Ishikawa (cell line): ENCODE measurements at regions not wholly inside any gene's neighbourhood (a gene's known extent, or its start where the extent isn't known, plus 50 kb on each side); places are given as distances from the start of the nearest gene placed in this dataset.

Experiments
- CEBPB ChIP-seq: IDR thresholded peaks from 2 replicates; pipeline ENCODE4 v1.6.1; 2012
- CREB1 ChIP-seq: IDR thresholded peaks from 2 replicates; pipeline ENCODE4 v1.6.1; 2012; ENCODE audit warnings: low read depth
- EGR1 ChIP-seq: IDR thresholded peaks from 2 replicates; pipeline ENCODE4 v1.6.1; 2012
- EP300 ChIP-seq: IDR thresholded peaks from 2 replicates; pipeline ENCODE4 v1.6.1; 2012; ENCODE audit warnings: borderline replicate concordance
- FOXM1 ChIP-seq: IDR thresholded peaks from 2 replicates; pipeline ENCODE4 v1.6.1; 2012; ENCODE audit warnings: low read depth, borderline replicate concordance
- NFIC ChIP-seq: IDR thresholded peaks from 2 replicates; pipeline ENCODE4 v1.6.1; 2012
- RAD21 ChIP-seq: IDR thresholded peaks from 2 replicates; pipeline ENCODE4 v1.6.1; 2012; ENCODE audit warnings: low read depth
- TAF1 ChIP-seq: IDR thresholded peaks from 2 replicates; pipeline ENCODE4 v1.6.1; 2012; ENCODE audit warnings: low read depth, mild to moderate bottlenecking
- TEAD4 ChIP-seq: IDR thresholded peaks from 2 replicates; pipeline ENCODE4 v1.6.1; 2012
- YY1 ChIP-seq: IDR thresholded peaks from 2 replicates; pipeline ENCODE4 v1.6.1; 2012; ENCODE audit warnings: low read depth
- ZBTB7A ChIP-seq: IDR thresholded peaks from 2 replicates; pipeline ENCODE4 v1.6.1; 2012; ENCODE audit warnings: low read depth
- TF ChIP-seq, protein P1 (sequence below): IDR thresholded peaks from 2 replicates; pipeline ENCODE4 v1.6.1; 2012; ENCODE audit warnings: low read depth, mild to moderate bottlenecking
- TF ChIP-seq, protein P2 (sequence below): IDR thresholded peaks from 2 replicates; pipeline ENCODE4 v1.6.1; 2012
- TF ChIP-seq, protein P3 (sequence below): IDR thresholded peaks from 2 replicates; pipeline ENCODE4 v1.6.1; 2012

DNA sequence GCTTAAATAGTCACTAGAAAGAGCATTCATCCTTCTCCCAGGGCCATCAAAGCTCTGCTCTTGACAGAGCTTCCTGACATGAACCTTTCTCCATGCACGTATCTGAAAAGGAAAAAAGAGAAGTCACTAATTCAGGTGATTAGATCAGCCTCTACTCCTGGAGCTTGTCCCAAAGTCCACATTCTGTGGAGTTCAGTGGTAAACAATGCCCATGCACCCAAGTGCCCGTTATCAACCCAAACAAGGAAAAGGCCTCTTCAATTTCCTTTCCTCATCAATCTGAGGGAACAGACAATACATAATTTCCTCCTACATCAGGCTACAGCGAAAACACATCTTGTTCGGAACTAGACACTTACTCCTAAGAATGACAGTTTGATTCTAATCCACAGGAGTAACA lies 129.2 kb upstream of the PCSK2 start:
- no peak for TF ChIP-seq NFIC
- TF ChIP-seq EGR1 = no peak
- TF ChIP-seq, protein P1, sequence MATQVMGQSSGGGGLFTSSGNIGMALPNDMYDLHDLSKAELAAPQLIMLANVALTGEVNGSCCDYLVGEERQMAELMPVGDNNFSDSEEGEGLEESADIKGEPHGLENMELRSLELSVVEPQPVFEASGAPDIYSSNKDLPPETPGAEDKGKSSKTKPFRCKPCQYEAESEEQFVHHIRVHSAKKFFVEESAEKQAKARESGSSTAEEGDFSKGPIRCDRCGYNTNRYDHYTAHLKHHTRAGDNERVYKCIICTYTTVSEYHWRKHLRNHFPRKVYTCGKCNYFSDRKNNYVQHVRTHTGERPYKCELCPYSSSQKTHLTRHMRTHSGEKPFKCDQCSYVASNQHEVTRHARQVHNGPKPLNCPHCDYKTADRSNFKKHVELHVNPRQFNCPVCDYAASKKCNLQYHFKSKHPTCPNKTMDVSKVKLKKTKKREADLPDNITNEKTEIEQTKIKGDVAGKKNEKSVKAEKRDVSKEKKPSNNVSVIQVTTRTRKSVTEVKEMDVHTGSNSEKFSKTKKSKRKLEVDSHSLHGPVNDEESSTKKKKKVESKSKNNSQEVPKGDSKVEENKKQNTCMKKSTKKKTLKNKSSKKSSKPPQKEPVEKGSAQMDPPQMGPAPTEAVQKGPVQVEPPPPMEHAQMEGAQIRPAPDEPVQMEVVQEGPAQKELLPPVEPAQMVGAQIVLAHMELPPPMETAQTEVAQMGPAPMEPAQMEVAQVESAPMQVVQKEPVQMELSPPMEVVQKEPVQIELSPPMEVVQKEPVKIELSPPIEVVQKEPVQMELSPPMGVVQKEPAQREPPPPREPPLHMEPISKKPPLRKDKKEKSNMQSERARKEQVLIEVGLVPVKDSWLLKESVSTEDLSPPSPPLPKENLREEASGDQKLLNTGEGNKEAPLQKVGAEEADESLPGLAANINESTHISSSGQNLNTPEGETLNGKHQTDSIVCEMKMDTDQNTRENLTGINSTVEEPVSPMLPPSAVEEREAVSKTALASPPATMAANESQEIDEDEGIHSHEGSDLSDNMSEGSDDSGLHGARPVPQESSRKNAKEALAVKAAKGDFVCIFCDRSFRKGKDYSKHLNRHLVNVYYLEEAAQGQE = no peak
- no peak for TF ChIP-seq EP300
- no peak for TF ChIP-seq YY1
- no peak for TF ChIP-seq CEBPB
- TF ChIP-seq, protein P2, sequence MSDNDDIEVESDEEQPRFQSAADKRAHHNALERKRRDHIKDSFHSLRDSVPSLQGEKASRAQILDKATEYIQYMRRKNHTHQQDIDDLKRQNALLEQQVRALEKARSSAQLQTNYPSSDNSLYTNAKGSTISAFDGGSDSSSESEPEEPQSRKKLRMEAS = no peak
- TF ChIP-seq, protein P3, sequence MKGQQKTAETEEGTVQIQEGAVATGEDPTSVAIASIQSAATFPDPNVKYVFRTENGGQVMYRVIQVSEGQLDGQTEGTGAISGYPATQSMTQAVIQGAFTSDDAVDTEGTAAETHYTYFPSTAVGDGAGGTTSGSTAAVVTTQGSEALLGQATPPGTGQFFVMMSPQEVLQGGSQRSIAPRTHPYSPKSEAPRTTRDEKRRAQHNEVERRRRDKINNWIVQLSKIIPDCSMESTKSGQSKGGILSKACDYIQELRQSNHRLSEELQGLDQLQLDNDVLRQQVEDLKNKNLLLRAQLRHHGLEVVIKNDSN = no peak
- TF ChIP-seq CREB1 = no peak
- no peak for TF ChIP-seq TAF1
- TF ChIP-seq ZBTB7A = no peak
- TF ChIP-seq TEAD4 = no peak
- no peak for TF ChIP-seq RAD21
- no peak for TF ChIP-seq FOXM1
